ENCODE measurements at regions not wholly inside any gene's neighbourhood (a gene's known extent, or its start where the extent isn't known, plus 50 kb on each side); places are given as distances from the start of the nearest gene placed in this dataset.

- TF ChIP-seq, protein P1, sequence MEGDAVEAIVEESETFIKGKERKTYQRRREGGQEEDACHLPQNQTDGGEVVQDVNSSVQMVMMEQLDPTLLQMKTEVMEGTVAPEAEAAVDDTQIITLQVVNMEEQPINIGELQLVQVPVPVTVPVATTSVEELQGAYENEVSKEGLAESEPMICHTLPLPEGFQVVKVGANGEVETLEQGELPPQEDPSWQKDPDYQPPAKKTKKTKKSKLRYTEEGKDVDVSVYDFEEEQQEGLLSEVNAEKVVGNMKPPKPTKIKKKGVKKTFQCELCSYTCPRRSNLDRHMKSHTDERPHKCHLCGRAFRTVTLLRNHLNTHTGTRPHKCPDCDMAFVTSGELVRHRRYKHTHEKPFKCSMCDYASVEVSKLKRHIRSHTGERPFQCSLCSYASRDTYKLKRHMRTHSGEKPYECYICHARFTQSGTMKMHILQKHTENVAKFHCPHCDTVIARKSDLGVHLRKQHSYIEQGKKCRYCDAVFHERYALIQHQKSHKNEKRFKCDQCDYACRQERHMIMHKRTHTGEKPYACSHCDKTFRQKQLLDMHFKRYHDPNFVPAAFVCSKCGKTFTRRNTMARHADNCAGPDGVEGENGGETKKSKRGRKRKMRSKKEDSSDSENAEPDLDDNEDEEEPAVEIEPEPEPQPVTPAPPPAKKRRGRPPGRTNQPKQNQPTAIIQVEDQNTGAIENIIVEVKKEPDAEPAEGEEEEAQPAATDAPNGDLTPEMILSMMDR (IDR thresholded peaks at IDR 0.05) = no peak
- no peak for TF ChIP-seq POLR2A (IDR thresholded peaks at IDR 0.05)
Observed at GRCh38 chr6:73929405-73929804, 233.4 kb downstream of the CD109 start.

All from uterus (tissue), 2 donors.